GM12878 (cell line): ENCODE measurements at regions not wholly inside any gene's neighbourhood (a gene's known extent, or its start where the extent isn't known, plus 50 kb on each side); places are given as distances from the start of the nearest gene placed in this dataset.

ENCODE experiments used
- CREB1 ChIP-seq: IDR thresholded peaks from 2 replicates; pipeline ENCODE4 v1.6.1; 2012; ENCODE audit warnings: low read depth, mild to moderate bottlenecking, inconsistent platforms
- GABPA ChIP-seq: IDR thresholded peaks from 2 replicates; pipeline ENCODE4 v1.6.1; 2014; ENCODE audit warnings: antibody characterized with exemption, low read depth, mild to moderate bottlenecking, inconsistent platforms
- NFIC ChIP-seq: IDR thresholded peaks from 2 replicates; pipeline ENCODE4 v1.6.1; 2012; ENCODE audit warnings: low read depth, mild to moderate bottlenecking, inconsistent platforms, low read length, moderate library complexity
- POLR2A ChIP-seq: IDR thresholded peaks from 2 replicates; pipeline ENCODE4 v1.6.1; 2011; ENCODE audit warnings: low read depth, mild to moderate bottlenecking, low read length
- POLR2AphosphoS5 ChIP-seq: IDR thresholded peaks from 2 replicates; pipeline ENCODE4 v1.6.1; 2011; ENCODE audit warnings: mild to moderate bottlenecking, low read length, inconsistent platforms
- RCOR1 ChIP-seq: conservative IDR thresholded peaks from 2 replicates; pipeline ENCODE4 v1.6.1; 2012; ENCODE audit warnings: low read depth, low read length, improper control_type of control experiment
- RFX5 ChIP-seq: IDR thresholded peaks from 2 replicates; pipeline ENCODE4 v1.6.1; 2011; ENCODE audit warnings: low read depth, low read length, improper control_type of control experiment
- SMC3 ChIP-seq: IDR thresholded peaks from 2 replicates; pipeline ENCODE4 v1.6.1; 2011; ENCODE audit warnings: low read length, improper control_type of control experiment, borderline replicate concordance
- ZNF274 ChIP-seq: IDR thresholded peaks from one replicate; pipeline ENCODE4 v1.8.0; 2011; ENCODE audit not compliant: insufficient read length, insufficient read depth
- TF ChIP-seq, protein P1 (sequence below), 3 experiments: IDR thresholded peaks in 2 of 3; conservative IDR thresholded peaks in 1 of 3; 2 replicates each; pipeline ENCODE4 v1.5.1; 2011; ENCODE audit warnings: low read depth in 3 of 3, low read length in 3 of 3, mild to moderate bottlenecking in 3 of 3, control low read depth in 2 of 3, moderate library complexity in 2 of 3, inconsistent platforms in 1 of 3, mixed read lengths in 1 of 3; ENCODE audit not compliant: control insufficient read depth in 2 of 3, insufficient read depth in 1 of 3; ENCODE audit errors: extremely low read depth in 1 of 3
- TF ChIP-seq, protein P2 (sequence below): fragments of 450-650 bp; IDR thresholded peaks from 2 replicates; pipeline ENCODE4 v1.6.1; 2017; ENCODE audit warnings: mild to moderate bottlenecking

DNA sequence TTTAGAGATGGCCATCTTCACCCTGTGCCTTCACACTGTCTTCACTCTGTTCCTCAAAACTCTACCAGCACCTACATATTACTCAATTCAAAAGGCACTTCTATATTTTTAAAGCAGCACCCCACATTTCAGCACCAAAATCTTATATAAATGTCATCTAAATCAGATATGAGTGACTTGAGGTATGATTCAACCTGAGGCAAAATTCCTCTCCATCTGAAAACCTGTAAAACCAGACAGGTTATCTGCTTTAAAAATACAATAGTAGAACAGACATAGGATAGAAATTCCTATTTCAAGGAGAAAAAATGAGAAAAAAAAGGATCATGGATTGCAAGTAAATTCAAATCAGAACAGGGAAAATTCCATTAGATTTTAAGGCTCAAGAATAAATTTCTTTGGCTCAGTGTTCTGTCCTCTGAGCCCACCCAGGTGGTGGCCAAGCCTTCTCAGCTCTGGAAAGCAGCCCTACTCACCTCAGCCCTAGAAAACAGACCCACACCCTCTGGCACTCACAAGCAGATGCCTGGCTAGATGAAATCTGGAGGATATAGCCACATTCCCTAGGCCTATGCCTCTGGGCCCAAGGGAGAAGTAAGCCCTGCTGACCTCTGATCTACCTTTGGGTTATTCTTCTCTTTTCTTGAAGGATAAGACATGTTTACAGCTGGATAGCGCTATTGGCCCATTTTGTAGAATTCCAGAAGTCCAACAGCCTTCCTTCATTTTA is 211.1 kb upstream of the XIST start:
- TF ChIP-seq GABPA (no peak), CREB1 (no peak), SMC3 (no peak), POLR2A (no peak), RFX5 (no peak), ZNF274 (no peak), RCOR1 (no peak), NFIC (no peak), POLR2AphosphoS5 (no peak)
- TF ChIP-seq, protein P1, sequence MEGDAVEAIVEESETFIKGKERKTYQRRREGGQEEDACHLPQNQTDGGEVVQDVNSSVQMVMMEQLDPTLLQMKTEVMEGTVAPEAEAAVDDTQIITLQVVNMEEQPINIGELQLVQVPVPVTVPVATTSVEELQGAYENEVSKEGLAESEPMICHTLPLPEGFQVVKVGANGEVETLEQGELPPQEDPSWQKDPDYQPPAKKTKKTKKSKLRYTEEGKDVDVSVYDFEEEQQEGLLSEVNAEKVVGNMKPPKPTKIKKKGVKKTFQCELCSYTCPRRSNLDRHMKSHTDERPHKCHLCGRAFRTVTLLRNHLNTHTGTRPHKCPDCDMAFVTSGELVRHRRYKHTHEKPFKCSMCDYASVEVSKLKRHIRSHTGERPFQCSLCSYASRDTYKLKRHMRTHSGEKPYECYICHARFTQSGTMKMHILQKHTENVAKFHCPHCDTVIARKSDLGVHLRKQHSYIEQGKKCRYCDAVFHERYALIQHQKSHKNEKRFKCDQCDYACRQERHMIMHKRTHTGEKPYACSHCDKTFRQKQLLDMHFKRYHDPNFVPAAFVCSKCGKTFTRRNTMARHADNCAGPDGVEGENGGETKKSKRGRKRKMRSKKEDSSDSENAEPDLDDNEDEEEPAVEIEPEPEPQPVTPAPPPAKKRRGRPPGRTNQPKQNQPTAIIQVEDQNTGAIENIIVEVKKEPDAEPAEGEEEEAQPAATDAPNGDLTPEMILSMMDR (IDR thresholded peaks at IDR 0.05 in 2 of 3, conservative IDR thresholded peaks at IDR 0.05 in 1 of 3; ENCODE audit: control insufficient read depth in 2 of 3, extremely low read depth in 1 of 3, insufficient read depth in 1 of 3, low read depth in 3 of 3, low read length in 3 of 3): no peak
- TF ChIP-seq, protein P2, sequence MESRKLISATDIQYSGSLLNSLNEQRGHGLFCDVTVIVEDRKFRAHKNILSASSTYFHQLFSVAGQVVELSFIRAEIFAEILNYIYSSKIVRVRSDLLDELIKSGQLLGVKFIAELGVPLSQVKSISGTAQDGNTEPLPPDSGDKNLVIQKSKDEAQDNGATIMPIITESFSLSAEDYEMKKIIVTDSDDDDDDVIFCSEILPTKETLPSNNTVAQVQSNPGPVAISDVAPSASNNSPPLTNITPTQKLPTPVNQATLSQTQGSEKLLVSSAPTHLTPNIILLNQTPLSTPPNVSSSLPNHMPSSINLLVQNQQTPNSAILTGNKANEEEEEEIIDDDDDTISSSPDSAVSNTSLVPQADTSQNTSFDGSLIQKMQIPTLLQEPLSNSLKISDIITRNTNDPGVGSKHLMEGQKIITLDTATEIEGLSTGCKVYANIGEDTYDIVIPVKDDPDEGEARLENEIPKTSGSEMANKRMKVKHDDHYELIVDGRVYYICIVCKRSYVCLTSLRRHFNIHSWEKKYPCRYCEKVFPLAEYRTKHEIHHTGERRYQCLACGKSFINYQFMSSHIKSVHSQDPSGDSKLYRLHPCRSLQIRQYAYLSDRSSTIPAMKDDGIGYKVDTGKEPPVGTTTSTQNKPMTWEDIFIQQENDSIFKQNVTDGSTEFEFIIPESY: no peak
